ENCODE measurements at regions not wholly inside any gene's neighbourhood (a gene's known extent, or its start where the extent isn't known, plus 50 kb on each side); places are given as distances from the start of the nearest gene placed in this dataset.

GRCh38 chr1:191240925-191241324, 763.3 kb upstream of the BRINP3 start:
- DNase-seq (ENCODE audit: low read depth, low spot score) (no peak), ATAC-seq (no peak)
- H3K27me3 ChIP-seq (ENCODE audit: control insufficient read depth, insufficient read depth, low read length), result no peaks in the 10 kb centered on the region
- intact Hi-C loops (cut with micrococcal nuclease; ENCODE audit: unreplicated experiment) (no loop called here), in situ Hi-C loops (cut with HindIII; ENCODE audit: low pct_unique_long_range_greater_than_20kb, low sequenced_read_pairs) (no loop called here)
- POLR2A ChIA-PET, result no interaction called here
- H3K27ac ChIP-seq (ENCODE audit: low read length), result no peak overlapping the region
- H3K9me3 ChIP-seq (ENCODE audit: control insufficient read depth, insufficient read depth, low read depth, low read length), result no peaks in the 10 kb centered on the region
- H3K36me3 ChIP-seq (ENCODE audit: control insufficient read depth, insufficient read depth, low read length), result no peaks in the 10 kb centered on the region
- CTCF ChIA-PET, result no interaction called here
- no peak for TF ChIP-seq CTCF (IDR thresholded peaks at IDR 0.05)
- TF ChIP-seq POLR2AphosphoS5 (IDR thresholded peaks at IDR 0.05; ENCODE audit: low read depth, low read length), result no peak
- TF ChIP-seq TCF7L2 (IDR thresholded peaks at IDR 0.05; ENCODE audit: low read depth, low read length), result no peak
- TF ChIP-seq REST (IDR thresholded peaks at IDR 0.05; ENCODE audit: insufficient read depth in 1 of 2, low read depth in 2 of 2, low read length in 1 of 2), result no peak
- TF ChIP-seq SIN3A (IDR thresholded peaks at IDR 0.05; ENCODE audit: borderline replicate concordance, insufficient read depth, low read depth, low read length), result no peak
- no peak overlapping the region for H3K4me3 ChIP-seq (ENCODE audit: low read depth in 2 of 2, low read length in 2 of 2)
- H3K4me1 ChIP-seq (ENCODE audit: control insufficient read depth, insufficient read depth, low read length), result no peaks in the 10 kb centered on the region
- no TSS peak for BruUV-seq (replicated peaks)

GRCh38 chr1:191255354-191256054, 777.8 kb upstream of the BRINP3 start:
- Histone ChIP-seq H3K27me3 (ENCODE audit: control insufficient read depth, insufficient read depth, low read length) (no peaks in the 10 kb centered on the region), H3K9me3 (ENCODE audit: control insufficient read depth, insufficient read depth, low read depth, low read length) (no peaks in the 10 kb centered on the region), H3K4me3 (ENCODE audit: low read depth in 2 of 2, low read length in 2 of 2) (no peak overlapping the region), H3K4me1 (ENCODE audit: control insufficient read depth, insufficient read depth, low read length) (no peaks in the 10 kb centered on the region), H3K27ac (ENCODE audit: low read length) (no peak overlapping the region), H3K36me3 (ENCODE audit: control insufficient read depth, insufficient read depth, low read length) (no peaks in the 10 kb centered on the region)
- DNase-seq (ENCODE audit: low read depth, low spot score) (no peak), ATAC-seq (no peak)
- in situ Hi-C loops (cut with HindIII; ENCODE audit: low pct_unique_long_range_greater_than_20kb, low sequenced_read_pairs) (no loop called here), intact Hi-C loops (cut with micrococcal nuclease; ENCODE audit: unreplicated experiment) (no loop called here)
- POLR2A ChIA-PET, result no interaction called here
- no peak for TF ChIP-seq POLR2AphosphoS5 (IDR thresholded peaks at IDR 0.05; ENCODE audit: low read depth, low read length)
- no peak for TF ChIP-seq CTCF (IDR thresholded peaks at IDR 0.05)
- TF ChIP-seq TCF7L2 (IDR thresholded peaks at IDR 0.05; ENCODE audit: low read depth, low read length), result no peak
- TF ChIP-seq REST (IDR thresholded peaks at IDR 0.05; ENCODE audit: insufficient read depth in 1 of 2, low read depth in 2 of 2, low read length in 1 of 2), result no peak
- BruUV-seq (replicated peaks), result no TSS peak
- CTCF ChIA-PET, result no interaction called here
